ENCODE measurements at regions not wholly inside any gene's neighbourhood (a gene's known extent, or its start where the extent isn't known, plus 50 kb on each side); places are given as distances from the start of the nearest gene placed in this dataset.

DNA sequence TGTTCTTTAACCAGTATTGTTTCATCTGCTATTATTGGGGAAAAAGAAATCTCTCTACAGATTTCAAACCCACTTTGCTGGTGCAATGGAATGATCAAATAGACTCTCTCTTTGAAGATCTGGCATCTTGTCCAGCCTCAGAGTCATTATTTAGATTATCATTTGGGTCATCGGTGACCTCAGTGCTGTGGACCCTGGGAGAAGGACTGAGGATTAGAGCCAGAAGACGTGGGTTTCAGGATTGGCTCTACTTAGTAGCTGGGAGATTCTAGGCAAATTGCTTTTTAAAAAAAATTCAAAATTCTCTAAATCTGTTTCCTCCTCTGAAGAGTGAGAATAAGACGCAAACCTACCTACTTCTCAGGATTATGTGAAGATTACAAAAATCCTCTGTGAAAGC is 107.6 kb upstream of the CTAGE1 start:
- TF ChIP-seq POLR2AphosphoS5 (IDR thresholded peaks at IDR 0.05; ENCODE audit: low read depth, low read length): no peak
- TF ChIP-seq, protein P1, sequence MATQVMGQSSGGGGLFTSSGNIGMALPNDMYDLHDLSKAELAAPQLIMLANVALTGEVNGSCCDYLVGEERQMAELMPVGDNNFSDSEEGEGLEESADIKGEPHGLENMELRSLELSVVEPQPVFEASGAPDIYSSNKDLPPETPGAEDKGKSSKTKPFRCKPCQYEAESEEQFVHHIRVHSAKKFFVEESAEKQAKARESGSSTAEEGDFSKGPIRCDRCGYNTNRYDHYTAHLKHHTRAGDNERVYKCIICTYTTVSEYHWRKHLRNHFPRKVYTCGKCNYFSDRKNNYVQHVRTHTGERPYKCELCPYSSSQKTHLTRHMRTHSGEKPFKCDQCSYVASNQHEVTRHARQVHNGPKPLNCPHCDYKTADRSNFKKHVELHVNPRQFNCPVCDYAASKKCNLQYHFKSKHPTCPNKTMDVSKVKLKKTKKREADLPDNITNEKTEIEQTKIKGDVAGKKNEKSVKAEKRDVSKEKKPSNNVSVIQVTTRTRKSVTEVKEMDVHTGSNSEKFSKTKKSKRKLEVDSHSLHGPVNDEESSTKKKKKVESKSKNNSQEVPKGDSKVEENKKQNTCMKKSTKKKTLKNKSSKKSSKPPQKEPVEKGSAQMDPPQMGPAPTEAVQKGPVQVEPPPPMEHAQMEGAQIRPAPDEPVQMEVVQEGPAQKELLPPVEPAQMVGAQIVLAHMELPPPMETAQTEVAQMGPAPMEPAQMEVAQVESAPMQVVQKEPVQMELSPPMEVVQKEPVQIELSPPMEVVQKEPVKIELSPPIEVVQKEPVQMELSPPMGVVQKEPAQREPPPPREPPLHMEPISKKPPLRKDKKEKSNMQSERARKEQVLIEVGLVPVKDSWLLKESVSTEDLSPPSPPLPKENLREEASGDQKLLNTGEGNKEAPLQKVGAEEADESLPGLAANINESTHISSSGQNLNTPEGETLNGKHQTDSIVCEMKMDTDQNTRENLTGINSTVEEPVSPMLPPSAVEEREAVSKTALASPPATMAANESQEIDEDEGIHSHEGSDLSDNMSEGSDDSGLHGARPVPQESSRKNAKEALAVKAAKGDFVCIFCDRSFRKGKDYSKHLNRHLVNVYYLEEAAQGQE (IDR thresholded peaks at IDR 0.05; ENCODE audit: insufficient read depth in 1 of 2, low read depth in 2 of 2, low read length in 2 of 2): no peak
